ENCODE measurements at regions not wholly inside any gene's neighbourhood (a gene's known extent, or its start where the extent isn't known, plus 50 kb on each side); places are given as distances from the start of the nearest gene placed in this dataset.
A peak's percentile ranks its signal among the peaks of the same experiment; 100 is the strongest.

DNA sequence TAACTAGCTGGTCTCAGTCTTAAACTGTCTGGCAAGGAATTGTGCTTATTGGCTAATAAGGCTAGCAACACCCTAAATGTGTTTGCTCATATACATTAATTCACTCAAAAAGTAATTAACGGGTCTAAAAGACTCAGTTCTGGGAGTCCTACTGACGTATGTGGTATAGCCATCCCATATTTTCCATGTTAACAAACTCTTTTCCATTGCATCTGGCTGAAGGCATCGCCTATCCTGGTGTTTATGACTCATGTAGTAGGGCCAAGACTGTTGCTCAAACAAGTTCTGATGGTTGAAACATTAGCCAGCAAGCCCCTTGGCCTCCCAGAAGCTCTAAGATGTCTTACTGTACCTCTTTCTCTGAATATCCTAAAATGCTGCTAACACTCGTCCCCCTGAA, 98.5 kb downstream of the PHLDA1 start:
- Histone ChIP-seq H2AFZ (ENCODE audit: low read depth, low read length) (no peak overlapping the region), H3K79me2 (ENCODE audit: control insufficient read depth, insufficient read depth, low read length) (no peaks in the 10 kb centered on the region), H3K4me3 (no peak overlapping the region), H3K36me3 (ENCODE audit: control insufficient read depth, insufficient read depth, low read length) (no peaks in the 10 kb centered on the region), H3K9me3 (replicated peaks; ENCODE audit: control insufficient read depth, insufficient read depth, low read depth, low read length) (no peaks in the 10 kb centered on the region), H4K20me1 (replicated peaks; ENCODE audit: control insufficient read depth, insufficient read depth, low read length) (no peaks in the 10 kb centered on the region), H3K4me1 (replicated peaks in 1 of 2; ENCODE audit: control insufficient read depth in 2 of 2, insufficient read depth in 2 of 2, low read length in 2 of 2) (peaks cover 8 to 40% of the 10 kb centered on the region in 2 experiments; a peak in 4 of 5 replicates), H3K27ac (ENCODE audit: extremely low read depth, low read depth, low read length) (no peak overlapping the region), H3K4me2 (ENCODE audit: insufficient read depth, low read length) (no peak overlapping the region), H3K9me1 (ENCODE audit: control insufficient read depth, insufficient read depth, low read length) (no peaks in the 10 kb centered on the region), H3K9ac (ENCODE audit: insufficient read depth in 1 of 2, low read depth in 2 of 2, low read length in 2 of 2) (no peak overlapping the region), H3K27me3 (ENCODE audit: control insufficient read depth in 2 of 2, insufficient read depth in 2 of 2, low read length in 2 of 2) (no peaks in the 10 kb centered on the region)
- intact Hi-C loops (cut with micrococcal nuclease), result no loop called here
- BruUV-seq (replicated peaks), result no TSS peak
- in situ Hi-C loops (cut with MboI), result no loop called here
- ChIA-PET POLR2A (interaction anchor here (1.1 kb wide), 1 partner anchor 15 kb away, joined by 5 read pairs; no protein-coding TSS in a partner anchor), CTCF (ENCODE audit: low intra/inter-chr PET ratio) (no interaction called here)
- FAIRE-seq (no peak), DNase-seq (ENCODE audit: extremely low read depth in 1 of 4, low spot score in 3 of 4) (no peak), ATAC-seq (no peak)
- WGBS (ENCODE audit: insufficient coverage, low coverage, missing lambda C conversion rate), result 72% methylated on average over 4 of the region's 4 CpGs
- TF ChIP-seq HDAC1 (IDR thresholded peaks at IDR 0.05) (no peak), HNRNPLL (IDR thresholded peaks at IDR 0.05; ENCODE audit: low read depth, low read length, poor library complexity, severe bottlenecking) (no peak), DMBX1 (CRISPR knock-in tag; IDR thresholded peaks at IDR 0.05; ENCODE audit: borderline replicate concordance) (0 out of 2 replicates have a peak, but pooled peaks have one; percentile 45), ZSCAN32 (CRISPR knock-in tag; IDR thresholded peaks at IDR 0.05) (no peak), PYGO2 (tag; IDR thresholded peaks at IDR 0.05) (no peak), RBFOX2 (IDR thresholded peaks at IDR 0.05; ENCODE audit: low read depth, low read length) (no peak), HLTF (IDR thresholded peaks at IDR 0.05) (no peak), U2AF2 (optimal IDR thresholded peaks at IDR 0.05; ENCODE audit: low read depth, low read length) (no peak), ZNF584 (CRISPR knock-in tag; IDR thresholded peaks at IDR 0.05; ENCODE audit: low read depth) (0 out of 2 replicates have a peak, but pooled peaks have one; percentile 46), RBM34 (IDR thresholded peaks at IDR 0.05; ENCODE audit: borderline replicate concordance, insufficient read depth, low read length) (no peak), TEAD1 (CRISPR knock-in tag; IDR thresholded peaks at IDR 0.05) (no peak), HDAC2 (IDR thresholded peaks at IDR 0.05) (no peak), ZBTB43 (CRISPR knock-in tag; IDR thresholded peaks at IDR 0.05) (no peak), JUND (IDR thresholded peaks at IDR 0.05; ENCODE audit: borderline replicate concordance, low read depth, low read length) (peak; percentile 7; the same call in 1 of the 2 replicates), JUND (tag; IDR thresholded peaks at IDR 0.05; ENCODE audit: borderline replicate concordance, low read depth, low read length) (no peak), COPS2 (conservative IDR thresholded peaks at IDR 0.05) (no peak), FOSL1 (tag; conservative IDR thresholded peaks at IDR 0.05) (peak; percentile 50; the same call in 1 of the 2 replicates), HDAC8 (tag; IDR thresholded peaks at IDR 0.05) (no peak), KDM1A (IDR thresholded peaks at IDR 0.05) (no peak)
- TF ChIP-seq, protein P1, sequence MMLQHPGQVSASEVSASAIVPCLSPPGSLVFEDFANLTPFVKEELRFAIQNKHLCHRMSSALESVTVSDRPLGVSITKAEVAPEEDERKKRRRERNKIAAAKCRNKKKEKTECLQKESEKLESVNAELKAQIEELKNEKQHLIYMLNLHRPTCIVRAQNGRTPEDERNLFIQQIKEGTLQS (IDR thresholded peaks at IDR 0.05), result peak; percentile 44
- TF ChIP-seq, protein P1 (CRISPR knock-in tag; conservative IDR thresholded peaks at IDR 0.05), result no peak
